Jurkat, Clone E6-1 (cell line): ENCODE measurements at regions not wholly inside any gene's neighbourhood (a gene's known extent, or its start where the extent isn't known, plus 50 kb on each side); places are given as distances from the start of the nearest gene placed in this dataset.

ENCODE experiments used
- DNase-seq: peaks from one replicate; pipeline ENCODE4 v3.0.0-alpha.2; 2011; ENCODE audit warnings: low read depth, low spot score
- H3K4me3 ChIP-seq: 2 replicates; pipeline ENCODE4 v1.5.1; 2011; ENCODE audit warnings: mild to moderate bottlenecking, low read length, control low read depth, moderate library complexity

DNA sequence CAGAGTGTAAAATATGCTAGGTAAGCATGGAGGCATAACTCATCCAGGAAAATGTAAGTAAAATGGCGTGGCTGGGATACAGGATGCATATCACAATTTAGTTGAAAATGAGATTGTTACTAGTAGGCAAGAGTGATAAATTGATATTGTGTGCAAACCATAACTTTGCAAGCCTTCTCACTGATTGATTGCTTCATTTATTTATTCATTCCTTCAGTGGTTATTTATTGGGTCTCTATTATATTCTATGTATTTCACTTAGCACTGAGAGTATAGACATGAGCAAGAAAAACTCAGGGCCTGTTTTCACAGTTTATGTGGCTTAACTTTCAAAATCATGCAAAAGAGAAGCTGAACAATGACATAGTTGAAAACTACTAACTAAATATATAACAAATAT is 241.0 kb upstream of the EYS start:
- no peak overlapping the region for H3K4me3 ChIP-seq
- no peak for DNase-seq

DNA sequence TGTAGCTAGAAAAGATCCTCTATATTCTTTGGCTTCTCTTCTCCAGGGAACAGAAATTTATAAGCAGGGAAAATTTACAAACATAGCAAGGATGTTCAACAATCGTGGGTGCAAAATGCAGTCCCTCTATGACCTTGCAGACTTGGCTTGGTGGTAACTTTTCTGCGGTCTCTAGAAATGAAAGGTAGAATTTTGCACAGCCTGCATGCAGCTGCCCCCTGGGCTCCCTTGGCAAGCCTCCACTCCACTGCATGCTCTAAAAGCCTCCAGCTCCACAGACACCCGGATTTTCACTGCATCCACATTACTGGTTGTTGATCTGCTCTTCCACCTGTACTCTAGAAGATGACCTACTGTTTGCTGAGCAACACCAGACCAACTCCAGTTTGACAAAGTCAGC is 236.5 kb upstream of the EYS start:
- no peak for DNase-seq
- H3K4me3 ChIP-seq: no peak overlapping the region

DNA sequence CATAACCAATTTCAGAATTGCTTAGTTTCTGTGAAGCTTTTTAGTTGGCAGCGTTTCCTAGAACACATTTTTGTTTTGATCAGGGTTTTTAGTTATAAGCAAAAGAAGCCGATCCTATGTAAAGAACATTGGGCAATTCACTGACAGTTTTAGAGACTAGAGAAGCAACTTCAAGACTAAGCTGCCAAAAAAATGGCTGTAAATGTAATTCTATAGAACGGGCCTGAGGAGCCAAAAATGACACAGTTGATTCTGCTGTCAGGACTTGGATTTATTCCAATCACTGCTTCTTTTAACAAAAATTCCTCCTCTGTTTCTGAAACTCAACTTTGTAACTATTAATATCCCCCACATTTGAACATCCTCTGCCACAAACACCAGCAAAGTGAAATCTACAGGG is 236.0 kb upstream of the EYS start:
- no peak overlapping the region for H3K4me3 ChIP-seq
- DNase-seq: no peak

- no peak overlapping the region for H3K4me3 ChIP-seq
- no peak for DNase-seq
These were observed 231.0 kb upstream of the EYS start for GRCh38 chr6:65938000-65938399.

GRCh38 chr6:65935412-65935811 is 228.4 kb upstream of the EYS start:
- H3K4me3 ChIP-seq: no peak overlapping the region

GRCh38 chr6:65933390-65933789 is 226.4 kb upstream of the EYS start:
- H3K4me3 ChIP-seq: no peak overlapping the region
- DNase-seq: no peak

More at GRCh38 chr6:65935412-65935811, 228.4 kb upstream of the EYS start:
- no peak for DNase-seq

- no peak for DNase-seq
- no peak overlapping the region for H3K4me3 ChIP-seq
These were observed 220.1 kb upstream of the EYS start for GRCh38 chr6:65927141-65927540.

DNA sequence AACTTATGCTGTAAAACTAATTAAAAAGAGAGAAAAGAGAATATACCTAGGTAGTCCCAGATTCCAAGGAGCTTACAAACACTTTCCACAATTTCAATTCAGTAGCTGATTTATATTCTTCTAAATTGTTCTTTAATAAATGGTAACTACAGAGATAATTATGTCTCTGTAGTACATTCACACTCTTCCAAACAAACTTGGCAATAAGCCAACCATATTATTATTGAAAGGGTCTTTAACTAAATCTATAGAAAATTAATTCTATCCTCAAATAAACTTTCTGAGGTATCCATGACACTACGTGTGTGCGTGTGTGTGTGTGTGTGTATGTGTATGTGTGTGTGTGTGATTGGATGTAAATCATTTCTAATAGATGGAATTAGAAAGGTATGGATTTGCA is 217.4 kb upstream of the EYS start:
- no peak overlapping the region for H3K4me3 ChIP-seq
- DNase-seq: no peak

DNA sequence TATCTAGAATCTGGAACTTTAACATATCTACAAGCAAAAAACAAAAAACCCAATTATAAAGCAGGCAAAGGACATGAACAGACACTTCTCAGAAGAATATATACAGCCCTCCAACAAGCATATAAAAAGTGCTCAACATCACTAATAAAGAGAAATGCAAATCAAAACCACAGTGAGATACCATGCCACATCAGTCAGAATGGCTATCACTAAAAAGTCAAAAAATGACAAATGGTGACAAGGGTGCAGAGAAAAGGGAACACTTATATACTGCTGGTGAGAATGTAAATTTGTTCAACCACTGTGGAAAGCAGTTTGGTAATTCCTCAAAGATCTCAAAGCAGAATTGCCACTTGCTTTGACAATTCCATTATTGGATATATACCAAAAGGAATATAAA is 215.0 kb upstream of the EYS start:
- no peak for DNase-seq

GRCh38 chr6:65908065-65908464 is 201.0 kb upstream of the EYS start:
- no peak for DNase-seq
- no peak overlapping the region for H3K4me3 ChIP-seq

More for the DNA sequence above, 215.0 kb upstream of the EYS start:
- no peak overlapping the region for H3K4me3 ChIP-seq

GRCh38 chr6:65903992-65904391 is 197.0 kb upstream of the EYS start:
- DNase-seq: no peak
- no peak overlapping the region for H3K4me3 ChIP-seq

DNA sequence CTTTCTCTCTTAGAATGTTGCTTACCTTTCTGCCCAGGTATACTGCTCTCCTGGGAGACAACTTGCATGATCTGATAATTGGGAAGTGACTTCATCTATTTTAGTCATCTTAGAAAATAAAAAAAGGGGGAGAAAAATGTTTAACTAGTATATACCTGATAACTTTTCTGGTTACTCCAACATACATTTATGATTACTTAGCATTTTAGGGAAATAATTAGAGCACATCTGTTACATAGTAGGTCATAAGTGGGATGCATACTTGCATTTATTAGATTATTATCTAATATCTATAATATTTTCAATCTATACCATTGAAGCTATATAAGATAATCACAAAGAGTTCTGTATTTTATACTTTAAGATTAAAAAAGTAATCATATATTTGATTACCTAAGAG is 193.9 kb upstream of the EYS start:
- H3K4me3 ChIP-seq: no peak overlapping the region
- no peak for DNase-seq

DNA sequence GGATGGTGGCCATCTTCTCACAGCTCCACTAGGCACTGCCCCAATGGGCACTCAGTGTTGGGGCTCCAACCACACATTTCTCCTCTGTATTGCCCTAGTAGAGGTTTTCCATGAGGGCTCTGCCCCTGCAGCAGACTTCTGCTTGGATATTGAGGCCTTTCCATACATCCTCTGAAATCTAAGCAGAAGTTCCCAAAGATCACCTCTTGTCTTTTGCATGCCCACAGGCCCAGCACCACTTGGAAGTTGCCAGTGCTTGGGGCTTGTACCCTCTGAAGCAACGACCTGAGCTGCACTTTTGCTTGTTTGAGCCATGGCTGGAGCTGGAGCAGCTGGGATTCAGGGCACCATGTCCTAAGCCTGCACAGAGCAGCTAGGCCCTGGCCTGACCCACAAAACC is 189.1 kb upstream of the EYS start:
- no peak overlapping the region for H3K4me3 ChIP-seq
- no peak for DNase-seq

DNA sequence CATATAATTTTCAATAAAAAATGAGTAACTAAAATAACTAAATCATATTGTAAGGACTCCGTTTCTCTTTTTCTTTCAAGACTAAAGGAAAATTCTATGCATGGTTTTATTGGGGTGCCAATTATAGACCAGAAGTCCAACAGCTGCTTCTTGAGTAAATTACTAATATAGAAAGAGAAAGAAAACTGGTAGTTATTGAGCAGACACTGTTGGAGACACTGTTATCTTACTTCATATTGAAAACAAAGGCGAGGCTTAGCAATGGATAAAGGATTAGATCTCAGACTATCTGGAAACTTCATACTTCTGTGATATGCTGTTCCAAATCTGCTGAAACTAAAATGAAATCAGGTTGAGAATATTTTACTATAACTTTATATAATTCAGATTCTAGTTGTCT is 169.6 kb upstream of the EYS start:
- H3K4me3 ChIP-seq: no peak overlapping the region
- no peak for DNase-seq

GRCh38 chr6:65852369-65852852 is 145.4 kb upstream of the EYS start:
- no peak overlapping the region for H3K4me3 ChIP-seq
- DNase-seq: no peak

- no peak overlapping the region for H3K4me3 ChIP-seq
- DNase-seq: no peak
These were observed 123.1 kb upstream of the EYS start for GRCh38 chr6:65830151-65830550.

DNA sequence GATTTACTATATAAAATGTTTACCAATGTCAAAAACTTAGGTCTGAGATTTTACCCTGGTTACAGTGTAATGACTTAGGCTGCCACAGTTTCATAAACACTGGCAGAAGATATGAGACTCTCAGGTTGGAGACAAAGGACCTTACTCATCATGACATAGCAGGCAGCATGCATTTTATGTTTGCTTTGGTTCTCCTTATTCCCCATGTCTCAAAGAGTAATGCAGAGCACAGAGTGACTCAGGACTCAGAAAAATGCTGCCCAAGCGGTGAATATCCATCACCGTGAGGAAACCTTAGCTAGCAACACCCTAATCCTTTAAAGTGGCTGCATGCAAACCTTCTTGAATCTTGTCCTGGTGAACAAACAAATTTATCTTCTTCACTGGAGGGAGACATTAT is 112.1 kb upstream of the EYS start:
- no peak overlapping the region for H3K4me3 ChIP-seq
- no peak for DNase-seq

GRCh38 chr6:65818576-65818975 is 111.5 kb upstream of the EYS start:
- no peak overlapping the region for H3K4me3 ChIP-seq
- no peak for DNase-seq

GRCh38 chr6:65816991-65817390 is 110.0 kb upstream of the EYS start:
- H3K4me3 ChIP-seq: no peak overlapping the region
- DNase-seq: no peak

- H3K4me3 ChIP-seq: no peak overlapping the region
- DNase-seq: no peak
These were observed 107.0 kb upstream of the EYS start for GRCh38 chr6:65814071-65814470.

DNA sequence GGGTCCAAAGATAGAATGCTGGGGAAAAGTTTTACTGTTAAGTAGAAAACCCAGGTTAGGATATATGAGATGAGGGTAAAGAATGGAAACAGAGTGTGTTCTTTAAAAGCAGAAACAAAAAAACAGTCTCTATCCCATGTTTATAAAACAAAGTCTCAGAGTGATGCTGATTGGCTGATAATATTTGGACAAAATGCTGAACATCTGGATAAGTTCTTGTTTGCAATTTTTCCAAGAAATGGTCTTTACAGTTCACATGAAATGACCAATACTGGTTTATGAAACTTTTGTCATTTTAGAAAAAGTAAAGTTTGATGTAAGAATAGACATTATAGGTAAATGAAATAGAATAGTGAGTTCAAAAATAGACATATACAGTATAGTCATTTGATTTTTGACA is 96.2 kb upstream of the EYS start:
- H3K4me3 ChIP-seq: no peak overlapping the region
- no peak for DNase-seq

GRCh38 chr6:65799389-65799788 is 92.4 kb upstream of the EYS start:
- H3K4me3 ChIP-seq: no peak overlapping the region
- DNase-seq: no peak
